GM12891 (cell line): ENCODE measurements at regions not wholly inside any gene's neighbourhood (a gene's known extent, or its start where the extent isn't known, plus 50 kb on each side); places are given as distances from the start of the nearest gene placed in this dataset.
"Not testable (repeated sequence)": the region's sequence is repeated elsewhere in the genome, so short reads cannot be mapped to it uniquely, and the experiment has no call there.

ENCODE experiments used
- DNase-seq: peaks from one replicate; pipeline ENCODE4 v3.0.0; 2011; ENCODE audit warnings: low spot score; ENCODE audit not compliant: insufficient read length
- FAIRE-seq: peaks from 2 replicates; lab custom pipeline; 2011; peaks lifted over from hg19 to GRCh38; lab: Jason Lieb, UNC
- PAX5 ChIP-seq: IDR thresholded peaks from 2 replicates; pipeline ENCODE4 v1.6.1; 2011; ENCODE audit warnings: low read length, moderate library complexity, mild to moderate bottlenecking; ENCODE audit not compliant: insufficient read depth, severe bottlenecking
- POLR2A ChIP-seq: IDR thresholded peaks from 2 replicates; pipeline ENCODE4 v1.6.1; 2011; ENCODE audit warnings: low read depth, low read length, control low read depth
- POLR2AphosphoS5 ChIP-seq: IDR thresholded peaks from 2 replicates; pipeline ENCODE4 v1.6.1; 2011; ENCODE audit warnings: low read depth, low read length, control low read depth
- POU2F2 ChIP-seq: IDR thresholded peaks from 2 replicates; pipeline ENCODE4 v1.6.1; 2011; ENCODE audit warnings: low read depth, mild to moderate bottlenecking, control low read depth, low read length, moderate library complexity
- SPI1 ChIP-seq: IDR thresholded peaks from 2 replicates; pipeline ENCODE4 v1.6.1; 2011; ENCODE audit warnings: low read depth, low read length, control low read depth
- TAF1 ChIP-seq: IDR thresholded peaks from 2 replicates; pipeline ENCODE4 v1.6.1; 2011; ENCODE audit warnings: low read depth, low read length, control low read depth

- FAIRE-seq (no peak), DNase-seq (no peak)
- TF ChIP-seq SPI1 (no peak), PAX5 (no peak), TAF1 (no peak), POLR2A (no peak), POLR2AphosphoS5 (no peak), POU2F2 (no peak)
Observed at GRCh38 chr2:34254272-34254878, 655.3 kb upstream of the FAM98A start.

GRCh38 chr2:34252111-34252510 lies 653.0 kb upstream of the FAM98A start:
- TF ChIP-seq POLR2AphosphoS5 (no peak), POU2F2 (no peak), SPI1 (no peak), PAX5 (no peak), POLR2A (no peak), TAF1 (no peak)
- FAIRE-seq = no peak
- DNase-seq = no peak

- FAIRE-seq (no peak), DNase-seq (no peak)
- TF ChIP-seq POU2F2 (no peak), PAX5 (no peak), POLR2AphosphoS5 (no peak), SPI1 (no peak)
Observed at GRCh38 chr2:34251578-34251977, 652.5 kb upstream of the FAM98A start.

GRCh38 chr2:34244195-34244594 lies 645.1 kb upstream of the FAM98A start:
- no peak for DNase-seq
- TF ChIP-seq POLR2A = no peak
- no peak for TF ChIP-seq POLR2AphosphoS5
- no peak for TF ChIP-seq TAF1
- TF ChIP-seq POU2F2 = no peak
- TF ChIP-seq SPI1 = no peak
- no peak for TF ChIP-seq PAX5
- FAIRE-seq = no peak

- FAIRE-seq (no peak), DNase-seq (no peak)
- TF ChIP-seq POU2F2 = no peak
- no peak for TF ChIP-seq PAX5
- no peak for TF ChIP-seq TAF1
- TF ChIP-seq POLR2A = no peak
- TF ChIP-seq POLR2AphosphoS5 = no peak
- TF ChIP-seq SPI1 = no peak
Observed at GRCh38 chr2:34242763-34243123, 643.6 kb upstream of the FAM98A start.

- TF ChIP-seq POLR2A = no peak
- TF ChIP-seq SPI1 = no peak
- no peak for TF ChIP-seq POU2F2
- TF ChIP-seq TAF1 = no peak
- no peak for TF ChIP-seq POLR2AphosphoS5
- no peak for TF ChIP-seq PAX5
- no peak for FAIRE-seq
- DNase-seq = no peak
Observed at GRCh38 chr2:34241905-34242762, 643.0 kb upstream of the FAM98A start.

GRCh38 chr2:34239511-34239910 lies 640.4 kb upstream of the FAM98A start:
- no peak for TF ChIP-seq POLR2AphosphoS5
- no peak for TF ChIP-seq TAF1
- TF ChIP-seq POLR2A = no peak
- TF ChIP-seq SPI1 = no peak
- TF ChIP-seq PAX5 = no peak
- no peak for TF ChIP-seq POU2F2
- DNase-seq (no peak), FAIRE-seq (no peak)

- TF ChIP-seq POU2F2 = no peak
- TF ChIP-seq POLR2AphosphoS5 = no peak
- FAIRE-seq (no peak), DNase-seq (no peak)
Observed at GRCh38 chr2:34234823-34235222, 635.7 kb upstream of the FAM98A start.

GRCh38 chr2:34229998-34230397 lies 630.9 kb upstream of the FAM98A start:
- TF ChIP-seq SPI1 = no peak
- no peak for TF ChIP-seq POLR2A
- no peak for TF ChIP-seq PAX5
- no peak for TF ChIP-seq POLR2AphosphoS5
- TF ChIP-seq POU2F2 = no peak
- TF ChIP-seq TAF1 = no peak
- DNase-seq (no peak), FAIRE-seq (no peak)

- no peak for TF ChIP-seq POLR2AphosphoS5
- TF ChIP-seq TAF1 = no peak
- TF ChIP-seq POLR2A = no peak
- no peak for TF ChIP-seq POU2F2
- TF ChIP-seq PAX5 = no peak
- no peak for TF ChIP-seq SPI1
- FAIRE-seq (no peak), DNase-seq (no peak)
Observed at GRCh38 chr2:34215174-34215573, 616.1 kb upstream of the FAM98A start.

- FAIRE-seq, DNase-seq: not testable (repeated sequence)
Observed at GRCh38 chr2:34210382-34210781, 611.3 kb upstream of the FAM98A start.
